Naive B cell (primary cell): ENCODE measurements at regions not wholly inside any gene's neighbourhood (a gene's known extent, or its start where the extent isn't known, plus 50 kb on each side); places are given as distances from the start of the nearest gene placed in this dataset.

Source experiments
- ATAC-seq, 2 donors: fragments of 150-1000 bp; cut with Tn5 transposase; 2 replicates each; pipeline ENCODE4 v1.10.0; 2021; ENCODE audit warnings: low read depth in 2 of 2, mild to moderate bottlenecking in 2 of 2, moderate library complexity in 2 of 2
- DNase-seq: peaks from one replicate; pipeline ENCODE4 v3.0.0; 2022
- H3K27ac Mint-ChIP-seq, 6 donors: one replicate each; pipeline ENCODE4 v1.8.0; 2020 to 2022; ENCODE audit warnings: mild to moderate bottlenecking in 6 of 6, mixed read lengths in 6 of 6, moderate library complexity in 5 of 6, inconsistent platforms in 2 of 6
- H3K27me3 Mint-ChIP-seq, 3 donors: one replicate each; pipeline ENCODE4 v1.8.0; 2021 to 2022; ENCODE audit warnings: mixed read lengths in 3 of 3, mild to moderate bottlenecking in 1 of 3
- H3K36me3 Mint-ChIP-seq, 2 donors: one replicate each; pipeline ENCODE4 v1.8.0; 2020 to 2022; ENCODE audit warnings: mixed read lengths in 2 of 2, inconsistent platforms in 1 of 2, mild to moderate bottlenecking in 1 of 2
- H3K4me1 Mint-ChIP-seq, 3 donors: one replicate each; pipeline ENCODE4 v1.8.0; 2020 to 2022; ENCODE audit warnings: mixed read lengths in 3 of 3, inconsistent platforms in 1 of 3, mild to moderate bottlenecking in 1 of 3, moderate library complexity in 1 of 3
- H3K4me3 Mint-ChIP-seq, 8 donors: one replicate each; pipeline ENCODE4 v1.8.0; 2020 to 2022; ENCODE audit warnings: mild to moderate bottlenecking in 8 of 8, mixed read lengths in 8 of 8, moderate library complexity in 8 of 8, inconsistent platforms in 2 of 8
- H3K9me3 Mint-ChIP-seq, 7 donors: one replicate each; pipeline ENCODE4 v1.8.0; 2020 to 2022; ENCODE audit warnings: mixed read lengths in 7 of 7, mild to moderate bottlenecking in 5 of 7, inconsistent platforms in 2 of 7, moderate library complexity in 1 of 7

DNA sequence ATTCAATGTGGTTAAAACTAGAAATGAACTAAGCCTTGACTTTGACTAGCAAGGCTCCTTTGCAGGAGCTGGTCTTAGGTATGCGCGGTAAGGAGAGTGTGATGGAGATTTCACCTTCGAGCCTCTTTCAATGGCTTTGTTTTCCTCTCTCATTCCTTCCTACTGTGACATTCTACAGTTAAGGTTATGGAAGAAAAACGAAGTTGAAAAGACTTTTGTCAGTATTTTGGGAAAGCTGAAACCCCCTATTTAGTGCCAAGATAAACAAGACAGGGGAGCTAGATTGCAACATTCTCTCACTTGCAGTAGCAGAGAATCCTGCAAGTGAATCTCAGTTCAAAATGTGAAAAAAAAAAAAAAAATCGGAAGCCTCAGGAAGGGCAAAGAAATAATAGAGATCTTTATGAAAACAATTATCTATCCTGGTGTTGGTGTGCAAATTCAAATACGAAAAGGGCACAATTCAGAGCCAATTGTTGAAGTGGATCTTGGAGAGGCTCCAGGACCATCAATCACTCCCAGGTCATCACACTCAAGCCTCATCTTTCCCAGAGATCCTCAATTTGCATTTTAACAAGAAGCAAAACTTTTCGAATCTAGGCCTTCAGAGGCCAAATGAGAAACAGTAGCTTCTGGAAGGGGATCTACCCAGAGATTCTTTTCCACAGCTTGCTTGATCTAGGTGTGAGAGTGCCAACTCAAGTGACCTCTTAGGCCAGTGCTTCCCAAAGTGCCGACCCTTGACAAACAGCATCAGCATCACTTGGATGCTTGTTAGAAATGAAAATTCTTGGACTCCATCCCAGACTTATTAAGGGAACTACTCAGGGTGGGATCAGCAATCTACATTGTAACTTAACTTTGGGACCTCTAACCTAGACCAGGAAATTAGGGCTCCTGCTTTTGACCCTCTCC, 163.8 kb downstream of the INHBA start:
- no peaks in the 10 kb centered on the region for H3K4me1 Mint-ChIP-seq
- ATAC-seq (no peak), DNase-seq (no peak)
- no peaks in the 10 kb centered on the region for H3K27me3 Mint-ChIP-seq
- H3K27ac Mint-ChIP-seq, result no peak overlapping the region
- no peak overlapping the region for H3K4me3 Mint-ChIP-seq
- H3K36me3 Mint-ChIP-seq, result no peaks in the 10 kb centered on the region
- H3K9me3 Mint-ChIP-seq, result peaks cover 0 to 3% (median 0%) of the 10 kb centered on the region in 7 donors

DNA sequence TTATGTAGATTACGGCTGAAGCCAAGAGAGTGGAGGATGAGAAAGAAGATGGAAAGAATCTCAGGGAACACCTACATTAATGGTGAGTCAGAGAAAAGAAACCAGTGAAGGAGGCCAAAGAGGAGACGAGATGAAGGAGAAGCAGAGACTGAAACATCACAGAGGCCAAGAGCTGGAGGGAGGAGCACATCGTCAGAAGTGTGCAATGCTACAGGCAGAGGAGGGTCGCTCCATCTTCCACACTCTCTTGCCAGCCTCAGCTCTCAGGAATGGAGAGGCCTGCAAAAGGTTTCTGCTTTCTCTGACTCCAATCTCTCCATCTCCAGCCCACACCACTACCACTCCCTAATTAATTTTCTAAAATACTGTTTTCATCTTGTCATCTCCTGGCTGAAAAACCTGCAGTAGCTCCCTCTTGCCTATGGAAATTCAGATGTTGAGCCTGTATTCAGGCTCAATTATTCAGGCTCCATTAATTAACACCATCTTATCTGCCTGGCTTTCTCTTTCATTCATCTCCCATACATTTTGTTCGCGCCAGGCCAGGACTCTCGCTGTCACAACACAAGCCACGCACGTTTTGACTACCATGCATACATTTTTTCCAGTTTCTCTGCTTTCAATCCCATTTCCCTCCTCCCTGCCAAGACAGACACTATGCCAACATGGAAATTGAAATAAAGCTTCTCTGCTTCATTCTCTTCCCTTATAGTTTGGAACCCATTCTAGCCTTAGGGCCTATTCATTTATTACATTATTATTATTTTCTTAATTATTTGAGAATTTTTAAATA, 165.8 kb downstream of the INHBA start:
- Mint-ChIP-seq H3K36me3 (no peaks in the 10 kb centered on the region), H3K27ac (no peak overlapping the region)

DNA sequence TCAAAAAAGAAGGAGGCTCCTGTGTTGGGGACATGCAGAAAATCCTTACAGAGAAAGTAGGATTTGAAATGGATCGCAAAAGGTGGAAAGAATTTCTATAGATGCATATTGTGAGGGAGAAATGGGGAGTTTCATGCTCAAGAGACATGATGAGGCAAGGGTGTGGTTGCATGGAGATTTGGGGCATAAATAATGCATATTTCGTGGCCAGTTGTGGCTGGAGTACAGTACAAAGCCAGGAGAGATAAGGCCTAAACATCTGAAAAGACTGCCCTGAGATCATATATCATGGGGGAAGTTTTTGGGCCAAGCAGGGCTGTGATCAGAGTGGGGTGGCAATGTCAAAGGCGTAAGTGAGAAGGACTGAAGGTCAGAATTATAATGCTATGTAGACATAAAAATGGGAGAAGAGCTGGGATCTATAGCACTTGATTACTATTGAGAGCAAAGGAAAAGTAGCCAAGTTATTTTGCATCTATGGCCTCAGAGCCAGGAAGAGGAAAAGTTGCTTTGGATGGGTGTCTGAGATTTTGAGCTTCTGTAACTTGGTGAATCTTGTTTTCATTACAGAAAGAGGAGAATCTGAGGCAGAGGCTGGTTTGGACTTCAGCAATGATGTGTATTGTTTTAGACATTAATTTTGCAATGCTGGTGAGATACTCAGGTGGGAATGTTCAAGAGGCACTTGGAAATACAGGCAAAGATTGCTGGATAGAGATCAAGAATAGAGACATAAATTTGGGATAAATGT, 166.6 kb downstream of the INHBA start:
- Mint-ChIP-seq H3K27ac (no peak overlapping the region), H3K4me3 (no peak overlapping the region), H3K36me3 (no peaks in the 10 kb centered on the region), H3K27me3 (no peaks in the 10 kb centered on the region), H3K9me3 (peaks cover 0 to 4% (median 0%) of the 10 kb centered on the region in 7 donors), H3K4me1 (no peaks in the 10 kb centered on the region)
- DNase-seq (no peak), ATAC-seq (no peak)

More for the DNA sequence above, 165.8 kb downstream of the INHBA start:
- DNase-seq (no peak), ATAC-seq (no peak)
- no peaks in the 10 kb centered on the region for H3K27me3 Mint-ChIP-seq
- no peak overlapping the region for H3K4me3 Mint-ChIP-seq
- no peaks in the 10 kb centered on the region for H3K4me1 Mint-ChIP-seq
- peaks cover 0 to 4% (median 0%) of the 10 kb centered on the region in 7 donors for H3K9me3 Mint-ChIP-seq

GRCh38 chr7:41529831-41530230, 173.1 kb downstream of the INHBA start:
- Mint-ChIP-seq H3K4me3 (no peak overlapping the region), H3K4me1 (no peaks in the 10 kb centered on the region), H3K9me3 (peaks cover 0 to 4% (median 2%) of the 10 kb centered on the region in 7 donors), H3K27me3 (peaks cover 0 to 6% (median 0%) of the 10 kb centered on the region in 3 donors), H3K27ac (no peak overlapping the region), H3K36me3 (no peaks in the 10 kb centered on the region)
- DNase-seq (no peak), ATAC-seq (no peak)

DNA sequence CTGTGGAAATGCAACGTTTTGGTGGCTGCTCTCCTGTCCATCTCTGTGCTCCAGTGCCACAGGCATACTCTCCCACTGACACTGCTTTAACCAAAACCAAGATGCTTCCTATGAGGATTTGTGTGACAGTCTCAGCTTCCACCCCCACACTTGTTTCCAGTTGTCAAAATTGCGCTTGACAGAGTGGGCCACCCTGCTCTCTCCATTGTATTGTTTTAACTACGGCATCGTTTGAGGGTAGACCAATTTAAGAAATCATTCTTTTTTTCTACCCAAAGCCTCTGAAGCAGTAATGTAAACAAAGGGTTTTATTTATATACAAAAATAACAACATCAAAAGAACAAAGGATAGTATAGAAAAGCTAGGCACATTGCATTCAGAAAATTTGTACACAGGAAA, 178.0 kb downstream of the INHBA start:
- DNase-seq, result no peak
- no peak for ATAC-seq
- H3K36me3 Mint-ChIP-seq, result peaks cover 0 to 23% of the 10 kb centered on the region in 2 donors
- no peaks in the 10 kb centered on the region for H3K4me1 Mint-ChIP-seq
- H3K27ac Mint-ChIP-seq, result no peak overlapping the region
- H3K4me3 Mint-ChIP-seq, result no peak overlapping the region
- peaks cover 4 to 9% (median 6%) of the 10 kb centered on the region in 3 donors for H3K27me3 Mint-ChIP-seq
- peaks cover 13 to 28% (median 22%) of the 10 kb centered on the region in 7 donors for H3K9me3 Mint-ChIP-seq

DNA sequence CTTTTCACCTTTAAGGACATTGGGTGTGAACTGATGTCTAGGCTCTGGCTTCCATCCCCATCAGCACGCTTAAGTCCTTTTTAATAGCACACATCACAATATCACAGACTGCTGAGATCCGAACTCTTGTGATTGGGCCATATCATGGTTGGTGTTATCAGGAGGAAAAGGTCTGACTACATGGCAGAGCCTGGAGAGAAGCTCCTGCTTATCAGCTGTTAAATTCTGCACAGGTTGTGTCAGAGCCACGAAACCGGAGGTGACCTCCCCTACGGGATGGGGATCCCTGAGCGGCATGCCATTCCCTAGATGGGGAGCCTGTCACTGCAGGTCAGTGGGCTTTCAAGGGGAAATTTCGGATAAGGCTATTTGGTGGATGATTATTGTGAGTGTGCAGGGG, 182.4 kb downstream of the INHBA start:
- DNase-seq, result no peak
- H3K9me3 Mint-ChIP-seq, result peaks cover 18 to 35% (median 24%) of the 10 kb centered on the region in 7 donors
- H3K36me3 Mint-ChIP-seq, result peaks cover 0 to 23% of the 10 kb centered on the region in 2 donors
- H3K4me1 Mint-ChIP-seq, result no peaks in the 10 kb centered on the region
- H3K27me3 Mint-ChIP-seq, result peaks cover 0 to 16% (median 12%) of the 10 kb centered on the region in 3 donors
- H3K4me3 Mint-ChIP-seq, result no peak overlapping the region
- H3K27ac Mint-ChIP-seq, result no peak overlapping the region
- no peak for ATAC-seq

DNA sequence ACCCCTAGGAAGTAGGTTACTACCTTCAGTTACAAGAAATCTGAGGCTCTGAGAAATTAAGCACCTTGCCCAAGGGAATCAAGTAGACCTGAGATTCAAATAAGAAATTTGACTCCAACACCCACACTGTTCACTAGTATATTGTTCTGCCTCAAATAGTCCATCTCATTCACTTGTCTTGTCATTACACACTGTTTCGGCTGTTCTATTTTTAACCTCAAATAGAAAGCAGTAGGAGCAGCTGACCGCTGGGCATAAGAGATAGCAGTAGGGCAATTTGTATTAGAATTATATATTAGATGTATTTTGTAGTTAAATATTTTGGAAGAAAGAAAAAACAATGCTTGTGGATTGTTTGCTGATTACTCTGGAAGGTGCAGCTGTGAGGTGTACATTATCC, 185.1 kb downstream of the INHBA start:
- Mint-ChIP-seq H3K9me3 (peaks cover 10 to 19% (median 14%) of the 10 kb centered on the region in 7 donors), H3K4me1 (no peaks in the 10 kb centered on the region)
- ATAC-seq, result no peak

DNA sequence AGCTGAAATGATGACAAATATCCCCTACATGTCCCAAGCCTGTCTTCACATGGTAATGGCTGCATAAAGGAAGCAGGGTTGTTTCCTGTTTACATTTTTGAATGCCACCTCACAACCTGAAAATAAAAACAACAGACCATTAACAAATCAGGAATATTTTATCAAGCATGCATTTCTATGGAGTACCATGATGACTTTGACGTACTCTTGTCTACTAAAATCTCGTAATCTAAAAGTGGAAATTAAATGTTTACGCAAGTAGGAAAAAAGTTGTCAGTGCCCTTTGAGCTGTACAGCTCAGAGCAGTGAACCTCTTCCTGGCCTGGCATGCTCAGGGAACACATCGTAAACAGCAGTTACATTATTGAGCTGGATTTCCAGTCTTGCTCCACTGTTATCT, 194.1 kb downstream of the INHBA start:
- peaks cover 0 to 3% (median 0%) of the 10 kb centered on the region in 7 donors for H3K9me3 Mint-ChIP-seq
- H3K36me3 Mint-ChIP-seq, result no peaks in the 10 kb centered on the region
- H3K4me1 Mint-ChIP-seq, result no peaks in the 10 kb centered on the region
- no peak for DNase-seq
- ATAC-seq, result no peak
- H3K27me3 Mint-ChIP-seq, result peaks cover 0 to 8% (median 4%) of the 10 kb centered on the region in 3 donors
- H3K27ac Mint-ChIP-seq, result no peak overlapping the region
- no peak overlapping the region for H3K4me3 Mint-ChIP-seq

More for the DNA sequence above, 185.1 kb downstream of the INHBA start:
- peaks cover 0 to 15% of the 10 kb centered on the region in 2 donors for H3K36me3 Mint-ChIP-seq
- peaks cover 0 to 16% (median 12%) of the 10 kb centered on the region in 3 donors for H3K27me3 Mint-ChIP-seq
- H3K4me3 Mint-ChIP-seq, result no peak overlapping the region
- no peak overlapping the region for H3K27ac Mint-ChIP-seq
- no peak for DNase-seq

GRCh38 chr7:41507686-41508268, 195.1 kb downstream of the INHBA start:
- Mint-ChIP-seq H3K9me3 (peaks cover 0 to 3% (median 0%) of the 10 kb centered on the region in 7 donors), H3K27me3 (peaks cover 0 to 8% (median 4%) of the 10 kb centered on the region in 3 donors), H3K36me3 (no peaks in the 10 kb centered on the region), H3K4me1 (no peaks in the 10 kb centered on the region), H3K4me3 (no peak overlapping the region), H3K27ac (no peak overlapping the region)
- DNase-seq, result no peak
- ATAC-seq, result no peak

DNA sequence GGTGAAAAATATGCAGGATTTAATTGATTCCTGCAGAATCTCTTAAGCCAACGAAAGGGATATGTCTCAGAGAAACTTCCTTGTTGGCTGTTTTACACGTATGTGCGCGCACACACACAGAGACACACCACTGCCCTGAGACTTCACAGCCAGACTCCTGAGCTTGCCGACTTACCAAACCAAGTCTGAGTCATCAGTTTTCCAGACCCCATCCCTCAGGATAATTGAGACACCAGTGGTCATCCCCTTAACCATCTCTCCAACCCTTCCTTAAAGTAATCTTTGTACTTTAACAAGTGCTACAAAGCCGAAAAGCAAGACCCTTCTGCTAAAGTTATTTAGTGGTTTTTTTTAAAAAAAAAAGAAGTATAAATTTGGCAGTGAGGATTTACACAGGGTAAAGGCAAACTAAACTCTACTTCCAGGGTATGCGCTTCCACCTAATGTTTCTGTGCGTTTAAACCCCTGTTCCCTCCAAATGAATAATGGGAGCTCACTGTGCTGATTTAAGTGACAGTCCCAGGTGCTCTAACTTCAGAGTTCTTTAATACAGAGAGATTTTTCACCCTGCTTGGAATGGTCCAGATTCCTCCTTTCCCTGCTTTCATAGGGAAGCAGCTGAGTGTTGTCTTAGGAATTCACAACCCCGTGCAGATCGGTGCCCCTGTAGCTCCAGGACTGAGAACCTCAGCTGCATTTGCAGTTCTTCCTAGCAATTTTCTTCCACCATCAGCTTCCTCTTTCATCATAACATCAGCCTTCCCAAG, 198.5 kb downstream of the INHBA start:
- H3K27me3 Mint-ChIP-seq, result peaks cover 0 to 8% (median 0%) of the 10 kb centered on the region in 3 donors
- no peak for ATAC-seq

DNA sequence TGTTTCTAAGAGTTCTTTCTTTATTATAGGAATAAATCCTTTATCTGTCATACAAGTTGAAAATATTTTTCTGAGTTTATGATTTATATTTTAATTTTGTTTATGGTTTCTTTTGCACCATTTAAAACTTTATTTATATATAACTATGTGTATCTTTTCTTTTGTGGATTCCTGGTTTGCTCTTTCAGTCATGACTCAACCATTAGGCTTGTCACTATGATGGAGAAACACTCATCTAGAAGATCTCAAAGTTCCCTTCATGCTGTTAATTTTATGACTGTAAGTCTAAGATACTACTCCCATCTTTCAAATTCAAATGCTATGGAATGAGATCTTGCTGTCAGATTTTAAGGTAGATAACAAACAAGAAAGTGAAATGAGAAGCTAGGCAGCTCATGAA, 199.5 kb downstream of the INHBA start:
- ATAC-seq (no peak), DNase-seq (no peak)
- H3K9me3 Mint-ChIP-seq, result no peaks in the 10 kb centered on the region
- H3K4me1 Mint-ChIP-seq, result no peaks in the 10 kb centered on the region
- no peak overlapping the region for H3K4me3 Mint-ChIP-seq
- H3K27me3 Mint-ChIP-seq, result peaks cover 0 to 8% (median 0%) of the 10 kb centered on the region in 3 donors
- no peaks in the 10 kb centered on the region for H3K36me3 Mint-ChIP-seq
- H3K27ac Mint-ChIP-seq, result no peak overlapping the region

More for the DNA sequence above, 198.5 kb downstream of the INHBA start:
- no peaks in the 10 kb centered on the region for H3K36me3 Mint-ChIP-seq
- no peaks in the 10 kb centered on the region for H3K9me3 Mint-ChIP-seq
- no peak overlapping the region for H3K27ac Mint-ChIP-seq
- DNase-seq, result no peak
- H3K4me1 Mint-ChIP-seq, result no peaks in the 10 kb centered on the region
- H3K4me3 Mint-ChIP-seq, result no peak overlapping the region

GRCh38 chr7:41501466-41501865, 201.4 kb downstream of the INHBA start:
- no peaks in the 10 kb centered on the region for H3K4me1 Mint-ChIP-seq
- no peak overlapping the region for H3K4me3 Mint-ChIP-seq

More at GRCh38 chr7:41501466-41501865, 201.4 kb downstream of the INHBA start:
- DNase-seq, result no peak
- H3K9me3 Mint-ChIP-seq, result no peaks in the 10 kb centered on the region
- no peak overlapping the region for H3K27ac Mint-ChIP-seq
- no peaks in the 10 kb centered on the region for H3K36me3 Mint-ChIP-seq
- ATAC-seq, result no peak
- peaks cover 0 to 8% (median 0%) of the 10 kb centered on the region in 3 donors for H3K27me3 Mint-ChIP-seq
